Hypothalamus (tissue), 51 donors: ENCODE measurements at regions not wholly inside any gene's neighbourhood (a gene's known extent, or its start where the extent isn't known, plus 50 kb on each side); places are given as distances from the start of the nearest gene placed in this dataset.
"Not testable (repeated sequence)": the region's sequence is repeated elsewhere in the genome, so short reads cannot be mapped to it uniquely, and the experiment has no call there.

Experiments used
- DNase-seq, 51 donors: peaks; one replicate each; lab custom pipeline; 2025; lab: John Stamatoyannopoulos, UW

- no peak for DNase-seq
Observed at GRCh38 chr13:67996101-67996500, 766.0 kb upstream of the PCDH9 start.

GRCh38 chr13:67990868-67991267 is 760.7 kb upstream of the PCDH9 start:
- DNase-seq, result no peak

GRCh38 chr13:67986234-67986633 is 756.1 kb upstream of the PCDH9 start:
- DNase-seq, result no peak

- no peak for DNase-seq
Observed at GRCh38 chr13:67977066-67977465, 746.9 kb upstream of the PCDH9 start.

GRCh38 chr13:67971291-67971690 is 741.2 kb upstream of the PCDH9 start:
- DNase-seq, result no peak

GRCh38 chr13:67967031-67967430 is 736.9 kb upstream of the PCDH9 start:
- DNase-seq, result no peak

GRCh38 chr13:67966065-67966464 is 735.9 kb upstream of the PCDH9 start:
- DNase-seq, result no peak

GRCh38 chr13:67964986-67965385 is 734.9 kb upstream of the PCDH9 start:
- no peak for DNase-seq

- no peak for DNase-seq
Observed at GRCh38 chr13:67964091-67964490, 734.0 kb upstream of the PCDH9 start.

GRCh38 chr13:67961331-67961730 is 731.2 kb upstream of the PCDH9 start:
- no peak for DNase-seq

- no peak for DNase-seq
Observed at GRCh38 chr13:67951431-67951830, 721.3 kb upstream of the PCDH9 start.

GRCh38 chr13:67950603-67951002 is 720.5 kb upstream of the PCDH9 start:
- no peak for DNase-seq

- no peak for DNase-seq
Observed at GRCh38 chr13:67946131-67946530, 716.0 kb upstream of the PCDH9 start.

- no peak for DNase-seq
Observed at GRCh38 chr13:67943116-67943515, 713.0 kb upstream of the PCDH9 start.

GRCh38 chr13:67935626-67936025 is 705.5 kb upstream of the PCDH9 start:
- DNase-seq, result no peak

- no peak for DNase-seq
Observed at GRCh38 chr13:67934617-67935330, 704.6 kb upstream of the PCDH9 start.

GRCh38 chr13:67932991-67933390 is 702.9 kb upstream of the PCDH9 start:
- DNase-seq, result no peak

- DNase-seq, result no peak
Observed at GRCh38 chr13:67917291-67917987, 687.3 kb upstream of the PCDH9 start.

- no peak for DNase-seq
Observed at GRCh38 chr13:67916650-67917049, 686.5 kb upstream of the PCDH9 start.

GRCh38 chr13:67914535-67914934 is 684.4 kb upstream of the PCDH9 start:
- no peak for DNase-seq

GRCh38 chr13:67902960-67903359 is 672.8 kb upstream of the PCDH9 start:
- not testable (repeated sequence) for DNase-seq

- no peak for DNase-seq
Observed at GRCh38 chr13:67880916-67881315, 650.8 kb upstream of the PCDH9 start.
